CD14-positive monocyte (primary cell): ENCODE measurements at regions not wholly inside any gene's neighbourhood (a gene's known extent, or its start where the extent isn't known, plus 50 kb on each side); places are given as distances from the start of the nearest gene placed in this dataset.

ENCODE experiments used
- DNase-seq, 3 donors: peaks; one replicate each; pipeline ENCODE4 v3.0.0-alpha.2; 2011 to 2022
- H2AFZ ChIP-seq: 2 replicates; pipeline ENCODE4 v1.6.0; 2012; ENCODE audit warnings: mild to moderate bottlenecking, low read depth, low read length, inconsistent platforms; ENCODE audit not compliant: insufficient read depth, poor library complexity, severe bottlenecking
- H3K27ac ChIP-seq, 2 donors: 1 replicate in 1 of 2; 2 replicates in 1 of 2; pipeline ENCODE4 v1.5.1; 2012 to 2013; ENCODE audit warnings: low read length in 2 of 2, control low read depth in 1 of 2, inconsistent platforms in 1 of 2, low read depth in 1 of 2, mild to moderate bottlenecking in 1 of 2
- H3K27me3 ChIP-seq, 2 donors: one replicate each; pipeline versions ENCODE4 v1.6.0 to v1.6.1; 2011 to 2013; ENCODE audit warnings: low read length in 2 of 2; ENCODE audit not compliant: control insufficient read depth in 2 of 2, insufficient read depth in 2 of 2
- H3K36me3 ChIP-seq, 2 donors: replicated peaks in 1 of 2; 1 replicate in 1 of 2; 2 replicates in 1 of 2; pipeline versions ENCODE4 v1.5.1 to v1.6.1; 2012 to 2013; ENCODE audit warnings: low read length in 2 of 2, control low read depth in 1 of 2, inconsistent platforms in 1 of 2, mild to moderate bottlenecking in 1 of 2; ENCODE audit not compliant: insufficient read depth in 2 of 2, control insufficient read depth in 1 of 2
- H3K4me1 ChIP-seq, 2 donors: 1 replicate in 1 of 2; 2 replicates in 1 of 2; pipeline versions ENCODE4 v1.5.1 to v1.6.1; 2012 to 2013; ENCODE audit warnings: low read length in 2 of 2, control low read depth in 1 of 2, inconsistent platforms in 1 of 2, mild to moderate bottlenecking in 1 of 2, moderate library complexity in 1 of 2; ENCODE audit not compliant: insufficient read depth in 2 of 2, control insufficient read depth in 1 of 2
- H3K4me2 ChIP-seq: replicated peaks from 2 replicates; pipeline ENCODE3; 2012; ENCODE audit warnings: low read length, moderate library complexity, mild to moderate bottlenecking; ENCODE audit not compliant: poor library complexity, severe bottlenecking; ENCODE audit errors: extremely low read depth
- H3K4me3 ChIP-seq, 3 experiments: fragments of 200-600 bp in 1 of 3; sonication (generic) in 1 of 3; replicated peaks in 1 of 3; 1 replicate in 2 of 3; 2 replicates in 1 of 3; pipeline ENCODE4 v1.5.1; 2011 to 2013; ENCODE audit warnings: low read length in 3 of 3, mild to moderate bottlenecking in 3 of 3, control low read depth in 2 of 3, low read depth in 2 of 3, inconsistent platforms in 1 of 3, moderate library complexity in 1 of 3
- H3K79me2 ChIP-seq: 2 replicates; pipeline ENCODE4 v1.6.0; 2012; ENCODE audit warnings: mild to moderate bottlenecking, control low read depth, inconsistent platforms, low read length, moderate library complexity; ENCODE audit not compliant: insufficient read depth
- H3K9ac ChIP-seq: 2 replicates; pipeline ENCODE4 v1.6.0; 2017; ENCODE audit warnings: low read length, mild to moderate bottlenecking; ENCODE audit not compliant: insufficient read depth, poor library complexity, severe bottlenecking
- H3K9me3 ChIP-seq, 2 donors: replicated peaks in 1 of 2; 1 replicate in 1 of 2; 2 replicates in 1 of 2; pipeline versions ENCODE4 v1.5.1 to v1.6.1; 2012 to 2013; ENCODE audit warnings: low read length in 2 of 2, control low read depth in 1 of 2; ENCODE audit not compliant: control insufficient read depth in 1 of 2, insufficient read depth in 1 of 2
- H4K20me1 ChIP-seq: 2 replicates; pipeline ENCODE4 v1.6.0; 2012; ENCODE audit warnings: mild to moderate bottlenecking, low read length, control low read depth, moderate library complexity; ENCODE audit not compliant: insufficient read depth
- H3K27ac Mint-ChIP-seq, 7 donors: one replicate each; pipeline ENCODE4 v1.8.0; 2020; ENCODE audit warnings: mild to moderate bottlenecking in 7 of 7, mixed read lengths in 7 of 7, moderate library complexity in 6 of 7, inconsistent platforms in 2 of 7
- H3K27me3 Mint-ChIP-seq, 3 donors: one replicate each; pipeline ENCODE4 v1.8.0; 2021 to 2022; ENCODE audit warnings: low read depth in 3 of 3, mild to moderate bottlenecking in 3 of 3, mixed read lengths in 3 of 3, moderate library complexity in 3 of 3, inconsistent platforms in 1 of 3
- H3K36me3 Mint-ChIP-seq, 2 donors: one replicate each; pipeline ENCODE4 v1.8.0; 2020; ENCODE audit warnings: mixed read lengths in 2 of 2, inconsistent platforms in 1 of 2, mild to moderate bottlenecking in 1 of 2
- H3K4me1 Mint-ChIP-seq: one replicate; pipeline ENCODE4 v1.8.0; 2020; ENCODE audit warnings: mild to moderate bottlenecking, mixed read lengths
- H3K4me3 Mint-ChIP-seq, 2 donors: one replicate each; pipeline ENCODE4 v1.8.0; 2020; ENCODE audit warnings: mild to moderate bottlenecking in 2 of 2, mixed read lengths in 2 of 2, moderate library complexity in 1 of 2
- H3K9me3 Mint-ChIP-seq, 7 donors: one replicate each; pipeline ENCODE4 v1.8.0; 2020 to 2022; ENCODE audit warnings: mixed read lengths in 7 of 7, mild to moderate bottlenecking in 6 of 7, moderate library complexity in 6 of 7, inconsistent platforms in 2 of 7
- CTCF ChIP-seq: fragments of 200-600 bp; IDR thresholded peaks from one replicate; pipeline ENCODE4 v1.8.0; 2022; ENCODE audit warnings: antibody characterized with exemption, mild to moderate bottlenecking
- WGBS: methylation state at CpG from one replicate; pipeline ENCODE4 v1.1.5; 2013; ENCODE audit warnings: missing lambda C conversion rate; ENCODE audit not compliant: insufficient coverage; 5-methylcytosine and 5-hydroxymethylcytosine counted together
- intact Hi-C, 2 donors: fragments of 100-400 bp; cut with micrococcal nuclease; formaldehyde crosslinking; loops; one replicate each; pipeline versions ENCODE4 v1.15.0 to v1.15.1; 2023

- Mint-ChIP-seq H3K27me3 (peaks cover 7 to 12% (median 8%) of the 10 kb centered on the region in 3 donors), H3K9me3 (peaks cover 0 to 2% (median 0%) of the 10 kb centered on the region in 7 donors), H3K27ac (no peak overlapping the region), H3K36me3 (no peaks in the 10 kb centered on the region), H3K4me3 (no peak overlapping the region), H3K4me1 (no peaks in the 10 kb centered on the region)
- H3K4me3 ChIP-seq = no peak overlapping the region
- no peak overlapping the region for H2AFZ ChIP-seq
- intact Hi-C loops = no loop called here
- H3K9me3 ChIP-seq = no peaks in the 10 kb centered on the region
- H4K20me1 ChIP-seq = no peaks in the 10 kb centered on the region
- no peaks in the 10 kb centered on the region for H3K36me3 ChIP-seq
- H3K27ac ChIP-seq = no peak overlapping the region
- TF ChIP-seq CTCF = no peak
- no peak overlapping the region for H3K4me2 ChIP-seq
- no peaks in the 10 kb centered on the region for H3K79me2 ChIP-seq
- no peaks in the 10 kb centered on the region for H3K27me3 ChIP-seq
- H3K9ac ChIP-seq = no peak overlapping the region
- 84% methylated on average over 7 of the region's 7 CpGs for WGBS
- no peaks in the 10 kb centered on the region for H3K4me1 ChIP-seq
- DNase-seq = no peak
Observed at GRCh38 chr1:4047666-4048065, 147.6 kb upstream of the C1orf174 start.

- Histone ChIP-seq H2AFZ (no peak overlapping the region), H3K27me3 (no peaks in the 10 kb centered on the region), H3K36me3 (no peaks in the 10 kb centered on the region), H3K4me2 (no peak overlapping the region), H3K9me3 (no peaks in the 10 kb centered on the region), H3K27ac (no peak overlapping the region), H3K79me2 (no peaks in the 10 kb centered on the region), H3K9ac (no peak overlapping the region), H3K4me3 (no peak overlapping the region), H4K20me1 (no peaks in the 10 kb centered on the region), H3K4me1 (no peaks in the 10 kb centered on the region)
- no peaks in the 10 kb centered on the region for H3K36me3 Mint-ChIP-seq
- no peak overlapping the region for H3K27ac Mint-ChIP-seq
- no peak for TF ChIP-seq CTCF
- intact Hi-C loops = no loop called here
- H3K27me3 Mint-ChIP-seq = peaks cover 8 to 12% (median 8%) of the 10 kb centered on the region in 3 donors
- H3K4me1 Mint-ChIP-seq = no peaks in the 10 kb centered on the region
- WGBS = 77% methylated on average over 14 of the region's 14 CpGs
- no peak overlapping the region for H3K4me3 Mint-ChIP-seq
- H3K9me3 Mint-ChIP-seq = peaks cover 0 to 2% (median 0%) of the 10 kb centered on the region in 7 donors
- no peak for DNase-seq
Observed at GRCh38 chr1:4048076-4048475, 148.0 kb upstream of the C1orf174 start.
